ENCODE measurements at regions not wholly inside any gene's neighbourhood (a gene's known extent, or its start where the extent isn't known, plus 50 kb on each side); places are given as distances from the start of the nearest gene placed in this dataset.

DNA sequence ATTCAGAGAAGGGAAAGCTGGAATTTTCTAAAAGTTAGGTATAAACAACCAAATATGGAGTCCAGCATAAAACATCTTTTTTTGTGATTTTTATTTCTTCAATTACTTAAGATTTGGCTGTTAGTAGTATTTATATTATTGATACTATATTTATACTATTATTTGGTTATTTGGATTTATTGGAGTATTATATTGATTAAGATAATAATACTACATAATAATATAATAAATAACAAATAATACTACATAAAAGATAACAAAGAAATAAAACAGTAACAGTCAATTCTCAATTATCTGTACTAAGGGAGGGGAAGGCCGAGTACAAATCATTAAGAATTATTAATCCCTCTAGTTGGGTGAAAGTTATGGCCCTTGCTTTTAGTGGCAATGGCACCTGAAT lies 66.0 kb upstream of the IRF2 start:
- TF ChIP-seq, protein P1, sequence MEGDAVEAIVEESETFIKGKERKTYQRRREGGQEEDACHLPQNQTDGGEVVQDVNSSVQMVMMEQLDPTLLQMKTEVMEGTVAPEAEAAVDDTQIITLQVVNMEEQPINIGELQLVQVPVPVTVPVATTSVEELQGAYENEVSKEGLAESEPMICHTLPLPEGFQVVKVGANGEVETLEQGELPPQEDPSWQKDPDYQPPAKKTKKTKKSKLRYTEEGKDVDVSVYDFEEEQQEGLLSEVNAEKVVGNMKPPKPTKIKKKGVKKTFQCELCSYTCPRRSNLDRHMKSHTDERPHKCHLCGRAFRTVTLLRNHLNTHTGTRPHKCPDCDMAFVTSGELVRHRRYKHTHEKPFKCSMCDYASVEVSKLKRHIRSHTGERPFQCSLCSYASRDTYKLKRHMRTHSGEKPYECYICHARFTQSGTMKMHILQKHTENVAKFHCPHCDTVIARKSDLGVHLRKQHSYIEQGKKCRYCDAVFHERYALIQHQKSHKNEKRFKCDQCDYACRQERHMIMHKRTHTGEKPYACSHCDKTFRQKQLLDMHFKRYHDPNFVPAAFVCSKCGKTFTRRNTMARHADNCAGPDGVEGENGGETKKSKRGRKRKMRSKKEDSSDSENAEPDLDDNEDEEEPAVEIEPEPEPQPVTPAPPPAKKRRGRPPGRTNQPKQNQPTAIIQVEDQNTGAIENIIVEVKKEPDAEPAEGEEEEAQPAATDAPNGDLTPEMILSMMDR (conservative IDR thresholded peaks at IDR 0.05) = no peak
- no peak for TF ChIP-seq ZFX (IDR thresholded peaks at IDR 0.05)
